Skeletal muscle satellite cell (primary cell): ENCODE measurements at regions not wholly inside any gene's neighbourhood (a gene's known extent, or its start where the extent isn't known, plus 50 kb on each side); places are given as distances from the start of the nearest gene placed in this dataset.

Experiments
- H3K27me3 ChIP-seq: 2 replicates; pipeline ENCODE4 v1.7.0; 2013; ENCODE audit warnings: low read length; ENCODE audit not compliant: control insufficient read depth, insufficient read depth
- H3K36me3 ChIP-seq: 2 replicates; pipeline ENCODE4 v1.7.0; 2013; ENCODE audit warnings: mild to moderate bottlenecking, control low read depth, low read length; ENCODE audit not compliant: insufficient read depth
- H3K4me1 ChIP-seq: 2 replicates; pipeline ENCODE4 v1.7.0; 2013; ENCODE audit warnings: low read length; ENCODE audit not compliant: control insufficient read depth, insufficient read depth
- H3K4me2 ChIP-seq: 2 replicates; pipeline ENCODE4 v1.7.0; 2013; ENCODE audit warnings: mild to moderate bottlenecking, low read length
- H3K4me3 ChIP-seq: 2 replicates; pipeline ENCODE4 v1.7.0; 2013; ENCODE audit warnings: low read length
- H3K9ac ChIP-seq: 2 replicates; pipeline ENCODE4 v1.7.0; 2013; ENCODE audit warnings: mild to moderate bottlenecking, low read depth, low read length, moderate library complexity
- H3K9me3 ChIP-seq: replicated peaks from 2 replicates; pipeline ENCODE4 v1.7.0; 2013; ENCODE audit warnings: mild to moderate bottlenecking, control low read depth, low read length

DNA sequence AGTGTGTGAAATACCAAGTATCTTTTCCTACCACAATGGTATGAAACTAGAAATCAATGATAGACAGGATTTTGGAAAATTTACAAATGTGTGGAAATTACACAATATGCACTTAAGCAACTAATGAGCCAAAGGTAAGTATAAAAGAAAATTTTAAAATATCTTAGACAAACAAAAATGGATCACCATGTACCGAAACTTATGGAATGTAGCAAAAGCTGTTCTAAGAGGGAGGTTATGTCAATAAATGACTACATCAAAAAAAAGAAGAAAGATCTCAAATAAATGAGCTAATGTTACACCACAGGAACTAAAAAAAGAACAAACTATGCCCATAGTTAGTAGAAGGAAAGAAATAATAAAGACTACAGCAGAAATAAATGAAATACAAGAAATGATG lies 1084.1 kb downstream of the TECRL start:
- Histone ChIP-seq H3K4me3 (no peak overlapping the region), H3K4me1 (no peaks in the 10 kb centered on the region), H3K4me2 (no peak overlapping the region)

DNA sequence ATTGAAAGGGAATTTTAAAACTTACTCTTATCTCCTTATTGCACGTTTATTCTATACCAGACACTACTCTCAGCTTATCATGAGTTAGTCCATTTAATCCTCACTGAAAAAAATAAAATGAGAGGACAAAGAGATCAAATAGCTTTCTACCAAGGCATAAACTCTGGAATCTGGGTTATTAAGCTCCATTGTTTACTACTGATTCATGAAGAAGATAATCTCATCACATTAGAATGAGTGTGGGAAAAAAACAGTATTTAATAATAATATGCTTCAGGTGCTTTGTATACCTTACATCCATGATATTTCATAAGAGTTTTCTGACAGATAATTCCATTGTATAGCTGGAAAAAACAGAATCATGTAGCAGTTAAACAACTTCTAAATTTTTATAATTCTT lies 1092.6 kb downstream of the TECRL start:
- H3K27me3 ChIP-seq, result no peaks in the 10 kb centered on the region
- H3K9ac ChIP-seq, result no peak overlapping the region
- H3K36me3 ChIP-seq, result no peaks in the 10 kb centered on the region
- H3K9me3 ChIP-seq, result peaks cover 7% of the 10 kb centered on the region
- H3K4me1 ChIP-seq, result no peaks in the 10 kb centered on the region
- no peak overlapping the region for H3K4me3 ChIP-seq
- no peak overlapping the region for H3K4me2 ChIP-seq

More for the DNA sequence above, 1084.1 kb downstream of the TECRL start:
- no peaks in the 10 kb centered on the region for H3K9me3 ChIP-seq
- no peaks in the 10 kb centered on the region for H3K27me3 ChIP-seq
- H3K36me3 ChIP-seq, result no peaks in the 10 kb centered on the region
- no peak overlapping the region for H3K9ac ChIP-seq

DNA sequence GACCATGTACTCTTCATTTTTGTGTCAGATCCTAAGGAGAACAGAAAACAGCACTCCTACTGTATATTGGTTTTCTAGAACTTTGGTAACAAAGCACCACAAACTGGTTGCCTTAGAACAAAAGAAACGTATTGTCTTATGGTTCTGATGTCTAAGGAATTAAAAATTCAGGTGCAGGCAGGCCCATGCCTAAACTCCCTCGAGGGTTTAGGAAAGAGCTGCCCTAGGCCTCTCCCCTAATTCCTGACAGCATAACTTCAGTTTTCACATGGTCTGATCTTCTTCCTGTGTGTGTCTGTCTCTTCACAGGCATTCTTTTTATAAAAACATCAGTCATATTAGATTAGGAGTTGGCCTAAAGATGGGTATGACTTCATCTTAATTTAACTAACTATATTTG lies 1093.6 kb downstream of the TECRL start:
- no peaks in the 10 kb centered on the region for H3K27me3 ChIP-seq
- H3K9me3 ChIP-seq, result peaks cover 7% of the 10 kb centered on the region
- no peak overlapping the region for H3K4me3 ChIP-seq
- no peak overlapping the region for H3K9ac ChIP-seq
- H3K4me2 ChIP-seq, result no peak overlapping the region
- H3K4me1 ChIP-seq, result no peaks in the 10 kb centered on the region
- H3K36me3 ChIP-seq, result no peaks in the 10 kb centered on the region

GRCh38 chr4:63308697-63309096 lies 1100.6 kb downstream of the TECRL start:
- Histone ChIP-seq H3K9ac (no peak overlapping the region), H3K36me3 (no peaks in the 10 kb centered on the region), H3K4me2 (no peak overlapping the region), H3K27me3 (no peaks in the 10 kb centered on the region), H3K4me3 (no peak overlapping the region), H3K9me3 (peaks cover 3% of the 10 kb centered on the region), H3K4me1 (no peaks in the 10 kb centered on the region)

DNA sequence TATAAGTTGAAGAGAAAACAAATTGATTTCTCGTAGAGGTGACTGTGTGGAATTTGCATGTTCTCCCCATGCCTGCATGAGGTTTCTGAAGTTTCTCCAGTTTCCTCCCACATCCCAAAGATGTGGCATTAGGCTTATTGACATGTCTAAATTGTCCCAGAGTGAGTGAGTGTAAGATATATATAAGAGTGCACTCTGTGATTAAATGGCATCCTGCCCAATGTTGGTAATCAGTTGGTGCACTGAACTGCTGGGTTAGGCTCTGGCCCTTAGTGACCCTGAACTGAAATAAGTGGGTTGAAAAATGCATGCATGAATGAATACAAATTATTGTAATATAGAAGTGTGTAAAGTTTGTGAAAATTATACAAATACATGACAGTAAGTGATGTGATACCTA lies 1106.5 kb downstream of the TECRL start:
- H3K27me3 ChIP-seq, result no peaks in the 10 kb centered on the region
- H3K4me1 ChIP-seq, result no peaks in the 10 kb centered on the region
- no peak overlapping the region for H3K4me2 ChIP-seq
- no peak overlapping the region for H3K4me3 ChIP-seq
- no peaks in the 10 kb centered on the region for H3K36me3 ChIP-seq
- peaks cover 3% of the 10 kb centered on the region for H3K9me3 ChIP-seq
- no peak overlapping the region for H3K9ac ChIP-seq

DNA sequence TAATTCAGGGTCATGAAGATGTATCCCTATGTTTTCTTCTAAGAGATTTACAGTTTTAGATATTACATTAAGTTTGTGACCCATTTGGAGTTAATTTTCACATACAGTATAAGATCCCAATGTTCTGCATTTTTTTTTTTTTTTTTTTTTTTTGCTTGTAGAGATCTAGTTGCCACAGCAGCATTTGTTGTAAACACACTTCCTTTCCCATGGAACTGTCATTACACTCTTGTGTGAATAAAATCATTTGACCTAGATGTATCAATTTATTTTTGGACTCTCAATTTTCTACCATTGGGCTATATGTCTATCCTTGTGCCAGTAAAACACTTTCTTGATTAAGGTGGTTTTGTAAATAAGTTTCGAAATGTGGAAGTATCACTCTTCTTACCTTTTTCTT lies 1107.2 kb downstream of the TECRL start:
- Histone ChIP-seq H3K36me3 (no peaks in the 10 kb centered on the region), H3K9me3 (peaks cover 3% of the 10 kb centered on the region), H3K27me3 (no peaks in the 10 kb centered on the region), H3K4me1 (no peaks in the 10 kb centered on the region), H3K9ac (no peak overlapping the region), H3K4me3 (no peak overlapping the region), H3K4me2 (no peak overlapping the region)

- H3K4me2 ChIP-seq, result no peak overlapping the region
- H3K4me1 ChIP-seq, result no peaks in the 10 kb centered on the region
- no peaks in the 10 kb centered on the region for H3K9me3 ChIP-seq
- H3K4me3 ChIP-seq, result no peak overlapping the region
- no peaks in the 10 kb centered on the region for H3K36me3 ChIP-seq
- H3K27me3 ChIP-seq, result no peaks in the 10 kb centered on the region
- no peak overlapping the region for H3K9ac ChIP-seq
Measured at GRCh38 chr4:63296773-63297172, 1112.5 kb downstream of the TECRL start.

- Histone ChIP-seq H3K4me3 (no peak overlapping the region), H3K9ac (no peak overlapping the region), H3K4me1 (no peaks in the 10 kb centered on the region), H3K9me3 (no peaks in the 10 kb centered on the region), H3K36me3 (no peaks in the 10 kb centered on the region), H3K27me3 (no peaks in the 10 kb centered on the region), H3K4me2 (no peak overlapping the region)
Measured at GRCh38 chr4:63275491-63275890, 1133.8 kb downstream of the TECRL start.

DNA sequence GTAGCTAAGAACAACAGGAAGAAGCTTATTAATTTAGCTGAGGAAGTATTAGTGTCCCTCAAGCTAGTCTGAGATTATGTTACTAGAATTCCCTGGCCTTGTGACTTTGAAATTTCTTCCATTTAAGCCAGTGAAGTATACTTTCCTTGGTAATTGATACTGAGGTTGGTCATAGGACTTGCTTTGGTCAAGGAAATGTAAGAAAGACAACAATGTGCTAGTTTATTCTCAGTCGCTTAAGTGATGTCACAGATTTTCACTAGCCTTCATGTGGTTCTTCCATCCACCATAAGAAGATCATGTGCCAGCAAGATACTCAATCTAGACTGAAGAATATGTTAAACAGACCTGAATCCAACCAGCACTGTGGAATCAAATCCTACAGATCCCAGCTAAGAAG lies 1140.1 kb downstream of the TECRL start:
- Histone ChIP-seq H3K36me3 (no peaks in the 10 kb centered on the region), H3K4me3 (no peak overlapping the region), H3K9me3 (no peaks in the 10 kb centered on the region), H3K4me1 (no peaks in the 10 kb centered on the region), H3K4me2 (no peak overlapping the region), H3K27me3 (no peaks in the 10 kb centered on the region), H3K9ac (no peak overlapping the region)

DNA sequence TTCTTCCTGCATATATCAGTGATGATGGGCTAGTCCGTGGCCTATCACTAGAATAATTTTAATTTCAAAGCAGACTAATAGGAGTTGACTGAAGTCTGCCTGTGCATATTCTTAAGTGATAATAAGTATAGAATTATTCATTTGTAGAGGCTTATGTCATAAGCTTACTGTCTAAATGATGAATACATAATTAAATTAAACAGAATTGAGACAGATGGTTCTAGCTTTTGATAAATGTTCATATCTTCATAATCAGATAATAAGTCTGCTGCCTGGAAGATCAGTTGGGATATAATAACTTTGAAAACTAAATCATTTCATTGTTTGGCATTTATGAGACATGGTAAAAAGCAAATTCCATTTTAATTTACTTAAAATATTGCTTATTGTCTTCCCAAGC lies 1175.6 kb downstream of the TECRL start:
- H3K27me3 ChIP-seq, result no peaks in the 10 kb centered on the region
- no peaks in the 10 kb centered on the region for H3K9me3 ChIP-seq
- H3K36me3 ChIP-seq, result no peaks in the 10 kb centered on the region
- H3K4me1 ChIP-seq, result no peaks in the 10 kb centered on the region
- H3K4me2 ChIP-seq, result no peak overlapping the region
- no peak overlapping the region for H3K9ac ChIP-seq
- H3K4me3 ChIP-seq, result no peak overlapping the region

DNA sequence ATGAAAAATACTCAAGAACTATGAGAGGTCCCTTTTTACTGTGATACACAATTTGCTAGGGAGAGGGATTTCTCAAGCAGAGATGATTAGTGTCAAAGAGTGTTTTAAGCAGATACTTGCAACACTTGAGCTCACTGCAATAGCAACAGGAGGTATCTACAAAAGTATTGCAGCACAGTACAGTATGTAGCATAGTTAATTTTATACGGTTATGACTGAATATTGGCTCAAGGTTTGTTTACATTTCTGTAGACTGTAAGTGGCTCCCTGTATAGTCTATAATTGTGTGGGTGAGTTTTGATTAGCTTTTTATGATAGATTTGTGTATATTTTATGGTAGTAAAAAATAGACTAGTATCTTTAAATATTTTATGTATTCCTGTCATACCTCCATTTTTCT lies 1177.2 kb downstream of the TECRL start:
- no peaks in the 10 kb centered on the region for H3K4me1 ChIP-seq
- H3K9me3 ChIP-seq, result no peaks in the 10 kb centered on the region
- H3K36me3 ChIP-seq, result no peaks in the 10 kb centered on the region
- H3K4me2 ChIP-seq, result no peak overlapping the region
- no peak overlapping the region for H3K4me3 ChIP-seq
- no peaks in the 10 kb centered on the region for H3K27me3 ChIP-seq
- H3K9ac ChIP-seq, result no peak overlapping the region

DNA sequence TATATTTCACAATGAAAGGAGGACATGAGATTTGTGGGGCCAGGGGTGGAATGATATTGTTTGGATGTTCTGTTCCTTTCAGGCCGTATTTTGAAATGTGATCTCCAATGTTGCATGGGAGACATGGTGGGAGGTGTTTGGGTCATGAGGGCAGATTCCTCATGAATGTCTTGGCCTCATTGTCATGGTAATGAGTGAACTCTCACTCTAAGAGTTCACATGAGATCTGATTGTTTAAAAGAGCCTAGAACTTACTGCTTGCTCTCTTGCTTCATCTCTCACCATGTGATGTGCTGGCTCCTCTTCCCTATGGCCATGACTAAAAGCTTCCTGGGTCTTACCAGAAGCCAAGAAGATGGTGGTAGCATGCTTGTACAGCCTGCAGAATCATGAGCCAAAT lies 1183.0 kb downstream of the TECRL start:
- Histone ChIP-seq H3K4me2 (no peak overlapping the region), H3K9me3 (peaks cover 4% of the 10 kb centered on the region), H3K36me3 (no peaks in the 10 kb centered on the region), H3K4me3 (no peak overlapping the region), H3K9ac (no peak overlapping the region), H3K4me1 (no peaks in the 10 kb centered on the region), H3K27me3 (no peaks in the 10 kb centered on the region)
